HG03064 (cell line): ENCODE measurements at regions not wholly inside any gene's neighbourhood (a gene's known extent, or its start where the extent isn't known, plus 50 kb on each side); places are given as distances from the start of the nearest gene placed in this dataset.

ENCODE experiments used
- ATAC-seq: cut with Tn5 transposase; IDR thresholded peaks from one replicate; pipeline ENCODE4 v1.9.1; 2021; ENCODE audit warnings: low read depth; ENCODE audit not compliant: unreplicated experiment

GRCh38 chr3:110070161-110070916 is 733.0 kb upstream of the DPPA4 start:
- ATAC-seq: no peak

- no peak for ATAC-seq
These were observed 736.7 kb upstream of the DPPA4 start for GRCh38 chr3:110074095-110074494.

- ATAC-seq: no peak
These were observed 739.7 kb upstream of the DPPA4 start for GRCh38 chr3:110077093-110077492.

GRCh38 chr3:110093411-110093810 is 756.1 kb upstream of the DPPA4 start:
- no peak for ATAC-seq

GRCh38 chr3:110093812-110094401 is 756.6 kb upstream of the DPPA4 start:
- no peak for ATAC-seq

GRCh38 chr3:110099711-110100110 is 762.4 kb upstream of the DPPA4 start:
- no peak for ATAC-seq

- ATAC-seq: no peak
These were observed 764.0 kb upstream of the DPPA4 start for GRCh38 chr3:110101361-110101760.

GRCh38 chr3:110106805-110107204 is 769.5 kb upstream of the DPPA4 start:
- ATAC-seq: no peak

- no peak for ATAC-seq
These were observed 786.6 kb upstream of the DPPA4 start for GRCh38 chr3:110123946-110124345.

- no peak for ATAC-seq
These were observed 788.7 kb upstream of the DPPA4 start for GRCh38 chr3:110126065-110126464.

- no peak for ATAC-seq
These were observed 796.6 kb upstream of the DPPA4 start for GRCh38 chr3:110133971-110134370.

GRCh38 chr3:110139048-110139447 is 801.7 kb upstream of the DPPA4 start:
- no peak for ATAC-seq

- ATAC-seq: no peak
These were observed 802.5 kb upstream of the DPPA4 start for GRCh38 chr3:110139821-110140220.

- ATAC-seq: no peak
These were observed 812.4 kb upstream of the DPPA4 start for GRCh38 chr3:110149763-110150162.

GRCh38 chr3:110157221-110157620 is 819.9 kb upstream of the DPPA4 start:
- no peak for ATAC-seq

GRCh38 chr3:110164632-110165369 is 827.5 kb upstream of the DPPA4 start:
- no peak for ATAC-seq

GRCh38 chr3:110165370-110165743 is 828.0 kb upstream of the DPPA4 start:
- no peak for ATAC-seq

GRCh38 chr3:110165753-110166152 is 828.4 kb upstream of the DPPA4 start:
- no peak for ATAC-seq

GRCh38 chr3:110166791-110167190 is 829.4 kb upstream of the DPPA4 start:
- no peak for ATAC-seq

- no peak for ATAC-seq
These were observed 837.6 kb upstream of the DPPA4 start for GRCh38 chr3:110174908-110175307.

GRCh38 chr3:110178965-110179364 is 841.6 kb upstream of the DPPA4 start:
- no peak for ATAC-seq

GRCh38 chr3:110180733-110181132 is 843.4 kb upstream of the DPPA4 start:
- ATAC-seq: no peak
